GM12878 (cell line): ENCODE measurements at regions not wholly inside any gene's neighbourhood (a gene's known extent, or its start where the extent isn't known, plus 50 kb on each side); places are given as distances from the start of the nearest gene placed in this dataset.

Experiments used
- ATAC-seq: fragments of 200-7000 bp; cut with Tn5 transposase; 3 replicates; pipeline ENCODE4 v1.9.1; 2020; ENCODE audit warnings: mild to moderate bottlenecking, moderate library complexity
- BruUV-seq: library from RNA; stranded (reverse); fragments of 400-500 nt; replicated peaks from 2 replicates; lab custom pipeline; 2021; lab: Mats Ljungman, UMichigan
- CTCF ChIA-PET: fragments of 300-600 bp; sonication (Branson Sonifier 250); formaldehyde crosslinking; extraction: SDS; loops from one replicate; lab custom pipeline; 2021; ENCODE audit warnings: inconsistent platforms; lab: Yijun Ruan, JAX
- POLR2A ChIA-PET: fragments of 350-600 bp; formaldehyde crosslinking; extraction: SDS; loops from one replicate; lab custom pipeline; 2021; ENCODE audit warnings: inconsistent platforms; lab: Charles Lee
- RAD21 ChIA-PET: fragments of 300-600 bp; sonication (Branson Sonifier 250); formaldehyde crosslinking; loops from one replicate; lab custom pipeline; 2023; ENCODE audit warnings: antibody characterized with exemption; ENCODE audit not compliant: unreplicated experiment; lab: Charles Lee
- SMC1A ChIA-PET: fragments of 300-600 bp; sonication (Branson Sonifier 250); formaldehyde crosslinking; loops from one replicate; lab custom pipeline; 2023; ENCODE audit not compliant: unreplicated experiment, uncharacterized antibody; lab: Charles Lee
- DNase-seq: peaks from one replicate; pipeline ENCODE4 v3.0.0-alpha.2; 2011; ENCODE audit warnings: low read depth, low spot score
- FAIRE-seq: peaks from 3 replicates; lab custom pipeline; 2011; peaks lifted over from hg19 to GRCh38; lab: Jason Lieb, UNC
- H2AFZ ChIP-seq: 2 replicates; pipeline ENCODE4 v1.6.0; 2011; ENCODE audit warnings: low read depth, low read length, control low read depth; ENCODE audit not compliant: control insufficient read depth
- H3K27ac ChIP-seq: 2 replicates; pipeline ENCODE4 v1.5.1; 2011; ENCODE audit warnings: control low read depth; ENCODE audit not compliant: control insufficient read depth, insufficient read depth
- H3K27me3 ChIP-seq, 2 experiments: replicated peaks in 1 of 2; 2 replicates each; pipeline versions ENCODE4 v1.6.0 to v1.6.1; 2011; ENCODE audit warnings: low read length in 1 of 2; ENCODE audit not compliant: control insufficient read depth in 2 of 2, insufficient read depth in 2 of 2
- H3K36me3 ChIP-seq, 2 experiments: 2 replicates each; pipeline ENCODE4 v1.5.1; 2011; ENCODE audit warnings: low read length in 1 of 2; ENCODE audit not compliant: control insufficient read depth in 2 of 2, insufficient read depth in 2 of 2
- H3K4me1 ChIP-seq: 2 replicates; pipeline ENCODE4 v1.6.1; 2011; ENCODE audit warnings: mild to moderate bottlenecking, low read length, moderate library complexity, mixed read lengths; ENCODE audit not compliant: control insufficient read depth, insufficient read depth
- H3K4me2 ChIP-seq: 2 replicates; pipeline ENCODE4 v1.6.0; 2011; ENCODE audit warnings: control low read depth; ENCODE audit not compliant: control insufficient read depth, insufficient read depth
- H3K4me3 ChIP-seq: fragments of 200-600 bp; sonication (generic); 2 replicates; pipeline ENCODE4 v1.5.1; 2016
- H3K79me2 ChIP-seq: 2 replicates; pipeline ENCODE4 v1.6.0; 2011; ENCODE audit warnings: low read length; ENCODE audit not compliant: control insufficient read depth, insufficient read depth
- H3K9ac ChIP-seq: 2 replicates; pipeline ENCODE4 v1.8.0; 2011; ENCODE audit warnings: low read length, control low read depth, mixed read lengths; ENCODE audit not compliant: control insufficient read depth, insufficient read depth
- H3K9me3 ChIP-seq: replicated peaks from 3 replicates; pipeline ENCODE4 v1.5.1; 2011; ENCODE audit warnings: mild to moderate bottlenecking, low read length; ENCODE audit not compliant: control insufficient read depth, insufficient read depth
- H4K20me1 ChIP-seq: 2 replicates; pipeline ENCODE4 v1.6.0; 2011; ENCODE audit not compliant: control insufficient read depth, insufficient read depth
- BMI1 ChIP-seq: fragments of 450-650 bp; IDR thresholded peaks from 2 replicates; pipeline ENCODE4 v1.6.1; 2016; ENCODE audit warnings: mild to moderate bottlenecking, moderate library complexity, borderline replicate concordance
- ETV6 ChIP-seq, 2 experiments: fragments of 450-650 bp in 1 of 2; IDR thresholded peaks in 1 of 2; conservative IDR thresholded peaks in 1 of 2; 2 replicates each; pipeline ENCODE4 v1.6.1; 2014; ENCODE audit warnings: antibody characterized with exemption in 1 of 2, borderline replicate concordance in 1 of 2, low read depth in 1 of 2, mild to moderate bottlenecking in 1 of 2, moderate library complexity in 1 of 2
- FOXM1 ChIP-seq: IDR thresholded peaks from 2 replicates; pipeline ENCODE4 v1.6.1; 2012; ENCODE audit warnings: low read depth, mild to moderate bottlenecking, inconsistent platforms, low read length, moderate library complexity
- MEF2A ChIP-seq: IDR thresholded peaks from 2 replicates; pipeline ENCODE4 v1.6.1; 2011; ENCODE audit warnings: low read depth, mild to moderate bottlenecking, low read length, moderate library complexity; ENCODE audit not compliant: insufficient read depth
- TCF7 ChIP-seq: IDR thresholded peaks from 2 replicates; pipeline ENCODE4 v1.6.1; 2014; ENCODE audit warnings: antibody characterized with exemption, borderline replicate concordance
- YBX1 ChIP-seq: fragments of 450-650 bp; IDR thresholded peaks from 2 replicates; pipeline ENCODE4 v1.6.1; 2016; ENCODE audit warnings: antibody characterized with exemption
- ZNF217 ChIP-seq: fragments of 450-650 bp; IDR thresholded peaks from 2 replicates; pipeline ENCODE4 v1.6.1; 2017; ENCODE audit warnings: antibody characterized with exemption, mild to moderate bottlenecking
- ZNF687 ChIP-seq: fragments of 450-650 bp; IDR thresholded peaks from 2 replicates; pipeline ENCODE4 v1.6.1; 2017; ENCODE audit warnings: mild to moderate bottlenecking, moderate library complexity
- WGBS: methylation state at CpG from one replicate; pipeline ENCODE4 v1.1.6; 2016; ENCODE audit warnings: low lambda C conversion rate; ENCODE audit not compliant: insufficient replicate concordance, insufficient coverage; ENCODE audit errors: missing lambda C conversion rate; 5-methylcytosine and 5-hydroxymethylcytosine counted together
- in situ Hi-C: fragments of 300-500 bp; cut with MboI; formaldehyde crosslinking; loops from 9 replicates; pipeline ENCODE4 v1.14.3; 2018; ENCODE audit warnings: mixed read lengths
- intact Hi-C: fragments of 100-400 bp; cut with micrococcal nuclease; formaldehyde crosslinking; loops from one replicate; pipeline ENCODE4 v1.14.2; 2022; ENCODE audit not compliant: unreplicated experiment
- TF ChIP-seq, protein P1 (sequence below): fragments of 450-650 bp; formaldehyde crosslinking; IDR thresholded peaks from 2 replicates; pipeline ENCODE4 v1.5.0; 2022; ENCODE audit warnings: mild to moderate bottlenecking, missing genetic modification characterization
- TF ChIP-seq, protein P2 (sequence below): fragments of 450-650 bp; IDR thresholded peaks from 2 replicates; pipeline ENCODE4 v1.6.1; 2017; ENCODE audit warnings: mild to moderate bottlenecking, low read depth, inconsistent platforms; ENCODE audit not compliant: poor library complexity, severe bottlenecking

DNA sequence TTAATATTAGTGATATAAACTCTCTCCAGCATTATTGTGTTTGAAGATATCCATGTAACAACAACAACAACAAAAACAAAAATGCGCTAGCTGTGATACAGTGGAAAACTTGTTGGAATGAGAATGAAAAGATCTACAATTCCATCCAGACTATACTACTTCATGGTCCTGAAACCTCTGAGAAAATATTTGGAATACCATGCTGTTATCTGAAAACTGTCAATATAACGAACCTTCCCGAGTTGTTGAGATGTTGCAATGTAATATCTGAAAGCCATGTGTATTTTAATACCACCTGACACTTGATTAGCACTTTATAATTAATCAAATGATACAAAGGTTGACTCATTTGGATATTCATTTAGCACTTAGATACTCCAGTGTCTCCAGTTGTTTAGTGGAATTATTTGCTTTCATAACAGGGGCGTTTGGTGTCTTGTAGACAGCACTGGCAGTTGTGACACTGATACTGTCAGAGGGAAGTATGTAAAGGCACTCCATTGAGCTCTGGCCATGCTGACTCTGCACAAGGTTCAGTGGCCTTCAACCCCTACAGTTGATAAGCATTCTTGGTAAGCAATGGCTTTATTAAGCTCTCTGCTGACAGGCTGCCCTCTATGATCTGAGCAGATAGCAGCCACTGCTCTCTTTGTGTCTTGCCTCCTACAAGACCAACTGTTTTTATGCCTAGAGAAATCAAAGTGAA is 447.1 kb upstream of the SEL1L start (continued):
- TF ChIP-seq, protein P1, sequence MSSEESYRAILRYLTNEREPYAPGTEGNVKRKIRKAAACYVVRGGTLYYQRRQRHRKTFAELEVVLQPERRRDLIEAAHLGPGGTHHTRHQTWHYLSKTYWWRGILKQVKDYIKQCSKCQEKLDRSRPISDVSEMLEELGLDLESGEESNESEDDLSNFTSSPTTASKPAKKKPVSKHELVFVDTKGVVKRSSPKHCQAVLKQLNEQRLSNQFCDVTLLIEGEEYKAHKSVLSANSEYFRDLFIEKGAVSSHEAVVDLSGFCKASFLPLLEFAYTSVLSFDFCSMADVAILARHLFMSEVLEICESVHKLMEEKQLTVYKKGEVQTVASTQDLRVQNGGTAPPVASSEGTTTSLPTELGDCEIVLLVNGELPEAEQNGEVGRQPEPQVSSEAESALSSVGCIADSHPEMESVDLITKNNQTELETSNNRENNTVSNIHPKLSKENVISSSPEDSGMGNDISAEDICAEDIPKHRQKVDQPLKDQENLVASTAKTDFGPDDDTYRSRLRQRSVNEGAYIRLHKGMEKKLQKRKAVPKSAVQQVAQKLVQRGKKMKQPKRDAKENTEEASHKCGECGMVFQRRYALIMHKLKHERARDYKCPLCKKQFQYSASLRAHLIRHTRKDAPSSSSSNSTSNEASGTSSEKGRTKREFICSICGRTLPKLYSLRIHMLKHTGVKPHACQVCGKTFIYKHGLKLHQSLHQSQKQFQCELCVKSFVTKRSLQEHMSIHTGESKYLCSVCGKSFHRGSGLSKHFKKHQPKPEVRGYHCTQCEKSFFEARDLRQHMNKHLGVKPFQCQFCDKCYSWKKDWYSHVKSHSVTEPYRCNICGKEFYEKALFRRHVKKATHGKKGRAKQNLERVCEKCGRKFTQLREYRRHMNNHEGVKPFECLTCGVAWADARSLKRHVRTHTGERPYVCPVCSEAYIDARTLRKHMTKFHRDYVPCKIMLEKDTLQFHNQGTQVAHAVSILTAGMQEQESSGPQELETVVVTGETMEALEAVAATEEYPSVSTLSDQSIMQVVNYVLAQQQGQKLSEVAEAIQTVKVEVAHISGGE, result no peak
- TF ChIP-seq FOXM1, result no peak

- FAIRE-seq (no peak), DNase-seq (no peak), ATAC-seq (no peak)
- Histone ChIP-seq H3K27me3 (no peaks in the 10 kb centered on the region), H3K36me3 (no peaks in the 10 kb centered on the region), H4K20me1 (no peaks in the 10 kb centered on the region), H3K9me3 (no peaks in the 10 kb centered on the region), H3K4me3 (no peak overlapping the region), H3K27ac (no peak overlapping the region), H3K79me2 (no peaks in the 10 kb centered on the region), H3K4me2 (no peak overlapping the region), H2AFZ (no peak overlapping the region), H3K4me1 (no peaks in the 10 kb centered on the region), H3K9ac (no peak overlapping the region)
- in situ Hi-C loops, result loop anchor here (25.0 kb wide), 2 partner anchors 1081 to 1481 kb away; no protein-coding TSS in a partner anchor
- intact Hi-C loops, result no loop called here
- POLR2A ChIA-PET, result no interaction called here
- SMC1A ChIA-PET, result interaction anchor here (0.8 to 2.0 kb wide), 2 partner anchors 9 to 11 kb away, joined by 3 to 4 read pairs; no protein-coding TSS in a partner anchor
- WGBS, result 22% methylated on average over 5 of the region's 5 CpGs
- BruUV-seq, result no TSS peak
- RAD21 ChIA-PET, result no interaction called here
- CTCF ChIA-PET, result interaction anchor here (1.1 to 1.8 kb wide), 3 partner anchors 10 to 1090 kb away, joined by 3 to 5 read pairs (median 3); no protein-coding TSS in a partner anchor
- no peak for TF ChIP-seq ZNF217
- no peak for TF ChIP-seq MEF2A
- no peak for TF ChIP-seq BMI1
- no peak for TF ChIP-seq YBX1
- TF ChIP-seq TCF7, result no peak
- TF ChIP-seq ZNF687, result no peak
- TF ChIP-seq ETV6 (conservative IDR thresholded peaks at IDR 0.05 in 1 of 2, IDR thresholded peaks at IDR 0.05 in 1 of 2; ENCODE audit: borderline replicate concordance in 1 of 2, low read depth in 1 of 2), result no peak
- TF ChIP-seq, protein P2, sequence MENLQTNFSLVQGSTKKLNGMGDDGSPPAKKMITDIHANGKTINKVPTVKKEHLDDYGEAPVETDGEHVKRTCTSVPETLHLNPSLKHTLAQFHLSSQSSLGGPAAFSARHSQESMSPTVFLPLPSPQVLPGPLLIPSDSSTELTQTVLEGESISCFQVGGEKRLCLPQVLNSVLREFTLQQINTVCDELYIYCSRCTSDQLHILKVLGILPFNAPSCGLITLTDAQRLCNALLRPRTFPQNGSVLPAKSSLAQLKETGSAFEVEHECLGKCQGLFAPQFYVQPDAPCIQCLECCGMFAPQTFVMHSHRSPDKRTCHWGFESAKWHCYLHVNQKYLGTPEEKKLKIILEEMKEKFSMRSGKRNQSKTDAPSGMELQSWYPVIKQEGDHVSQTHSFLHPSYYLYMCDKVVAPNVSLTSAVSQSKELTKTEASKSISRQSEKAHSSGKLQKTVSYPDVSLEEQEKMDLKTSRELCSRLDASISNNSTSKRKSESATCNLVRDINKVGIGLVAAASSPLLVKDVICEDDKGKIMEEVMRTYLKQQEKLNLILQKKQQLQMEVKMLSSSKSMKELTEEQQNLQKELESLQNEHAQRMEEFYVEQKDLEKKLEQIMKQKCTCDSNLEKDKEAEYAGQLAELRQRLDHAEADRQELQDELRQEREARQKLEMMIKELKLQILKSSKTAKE, result no peak
Measured at GRCh38 chr14:81981307-81981675, 447.6 kb upstream of the SEL1L start.
